MM.1S (cell line): ENCODE measurements at regions not wholly inside any gene's neighbourhood (a gene's known extent, or its start where the extent isn't known, plus 50 kb on each side); places are given as distances from the start of the nearest gene placed in this dataset.

Source experiments
- DNase-seq: peaks from one replicate; pipeline ENCODE4 v3.0.0-alpha.2; 2015
- H2AFZ ChIP-seq: fragments of 300-600 bp; sonication (generic); 2 replicates; pipeline ENCODE4 v1.6.0; 2016; ENCODE audit warnings: antibody characterized with exemption, low read length
- H3F3A ChIP-seq: fragments of 300-600 bp; sonication (generic); 2 replicates; pipeline ENCODE4 v1.6.1; 2016; ENCODE audit warnings: mild to moderate bottlenecking, antibody characterized with exemption, low read length, moderate library complexity, mixed read lengths; ENCODE audit not compliant: insufficient read depth
- H3K27ac ChIP-seq: fragments of 300-600 bp; sonication (generic); 2 replicates; pipeline ENCODE4 v1.5.1; 2016; ENCODE audit warnings: mild to moderate bottlenecking, low read length
- H3K27me3 ChIP-seq: fragments of 300-600 bp; sonication (generic); replicated peaks from 2 replicates; pipeline ENCODE4 v1.6.0; 2016; ENCODE audit warnings: low read length; ENCODE audit not compliant: insufficient read depth
- H3K36me3 ChIP-seq: fragments of 300-600 bp; sonication (generic); replicated peaks from 2 replicates; pipeline ENCODE4 v1.6.1; 2016; ENCODE audit warnings: mild to moderate bottlenecking, low read length, mixed read lengths; ENCODE audit not compliant: insufficient read depth
- H3K4me1 ChIP-seq: fragments of 300-600 bp; sonication (generic); 2 replicates; pipeline ENCODE4 v1.6.1; 2016; ENCODE audit warnings: low read length, mixed read lengths
- H3K4me2 ChIP-seq: fragments of 300-600 bp; sonication (generic); 2 replicates; pipeline ENCODE4 v1.6.0; 2016; ENCODE audit warnings: low read depth, low read length
- H3K4me3 ChIP-seq: fragments of 300-600 bp; sonication (generic); 2 replicates; pipeline ENCODE4 v1.5.1; 2016; ENCODE audit warnings: low read length, mixed read lengths
- H3K79me2 ChIP-seq: fragments of 300-600 bp; sonication (generic); 2 replicates; pipeline ENCODE4 v1.6.1; 2016; ENCODE audit warnings: mixed run types, low read length, mixed read lengths
- H3K9ac ChIP-seq: fragments of 300-600 bp; sonication (generic); 2 replicates; pipeline ENCODE4 v1.6.1; 2016; ENCODE audit warnings: low read length, mixed read lengths
- H3K9me2 ChIP-seq: fragments of 300-600 bp; sonication (generic); replicated peaks from 2 replicates; pipeline ENCODE4 v1.6.1; 2016; ENCODE audit warnings: mild to moderate bottlenecking, low read length, mixed read lengths; ENCODE audit not compliant: insufficient read depth
- H3K9me3 ChIP-seq: fragments of 300-600 bp; sonication (generic); replicated peaks from 2 replicates; pipeline ENCODE4 v1.6.1; 2016; ENCODE audit warnings: mild to moderate bottlenecking, low read length, mixed read lengths; ENCODE audit not compliant: insufficient read depth
- H4K20me1 ChIP-seq: fragments of 300-600 bp; sonication (generic); 2 replicates; pipeline ENCODE4 v1.6.1; 2016; ENCODE audit warnings: mild to moderate bottlenecking, low read length, moderate library complexity, mixed read lengths; ENCODE audit not compliant: insufficient read depth
- CTCF ChIP-seq: fragments of 300-600 bp; sonication (generic); IDR thresholded peaks from 2 replicates; pipeline ENCODE4 v1.5.1; 2016; ENCODE audit warnings: antibody characterized with exemption, low read length, mixed read lengths
- EZH2 ChIP-seq: fragments of 300-600 bp; sonication (generic); optimal IDR thresholded peaks from 2 replicates; pipeline ENCODE3; 2017; ENCODE audit warnings: low read depth, mild to moderate bottlenecking, antibody characterized with exemption, low read length, mixed read lengths
- EZH2phosphoT487 ChIP-seq: fragments of 300-600 bp; sonication (generic); IDR thresholded peaks from 2 replicates; pipeline ENCODE4 v1.6.1; 2018; ENCODE audit warnings: antibody characterized with exemption, low read length

GRCh38 chr3:106130384-106131198 lies 261.8 kb upstream of the CBLB start:
- Histone ChIP-seq H3K9me2 (no peaks in the 10 kb centered on the region), H3K4me2 (no peak overlapping the region)

DNA sequence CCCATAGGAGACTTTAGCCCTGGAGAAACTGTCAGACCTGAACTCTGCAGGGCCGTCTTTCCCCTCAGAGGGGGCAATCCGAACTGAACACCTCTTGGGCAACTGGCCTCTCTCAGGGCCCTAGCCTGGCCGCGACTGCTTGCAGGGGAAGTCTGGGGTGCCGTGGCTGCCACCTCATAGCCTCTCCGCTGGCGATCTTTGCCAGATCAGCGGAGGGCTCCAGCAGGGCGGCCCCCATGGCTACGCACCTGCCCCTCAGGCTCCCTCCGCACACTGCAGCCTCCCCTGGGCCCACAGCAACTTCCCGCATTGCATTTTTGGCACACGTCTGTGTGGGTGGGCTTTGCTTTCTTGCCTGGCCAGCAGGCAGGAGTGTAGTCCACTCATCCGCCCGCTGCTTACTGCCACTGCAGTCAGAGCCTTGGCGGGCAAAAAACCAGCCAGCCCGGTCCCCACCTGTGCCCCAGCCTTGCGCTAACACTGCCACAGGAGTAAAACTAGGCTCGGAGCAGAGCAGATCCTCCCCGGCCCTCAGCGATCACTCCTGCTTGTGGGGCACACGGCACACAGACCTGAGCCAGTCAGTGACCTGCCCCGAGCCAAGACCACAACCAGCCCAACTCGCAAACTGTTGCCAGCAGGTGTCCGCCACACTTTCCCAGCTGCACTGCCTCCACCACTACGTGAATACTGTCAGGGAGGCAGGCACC lies 266.8 kb upstream of the CBLB start:
- Histone ChIP-seq H3K9me2 (no peaks in the 10 kb centered on the region), H3K9ac (no peak overlapping the region), H3K36me3 (no peaks in the 10 kb centered on the region), H3F3A (no peaks in the 10 kb centered on the region), H3K27me3 (no peaks in the 10 kb centered on the region), H3K4me3 (no peak overlapping the region), H2AFZ (no peak overlapping the region), H3K79me2 (no peaks in the 10 kb centered on the region), H3K27ac (no peak overlapping the region), H3K9me3 (no peaks in the 10 kb centered on the region), H3K4me2 (no peak overlapping the region), H4K20me1 (no peaks in the 10 kb centered on the region; the same call in 1 of the 2 replicates), H3K4me1 (no peaks in the 10 kb centered on the region)
- no peak for TF ChIP-seq EZH2phosphoT487
- TF ChIP-seq EZH2 = no peak
- no peak for TF ChIP-seq CTCF
- no peak for DNase-seq

More at GRCh38 chr3:106130384-106131198, 261.8 kb upstream of the CBLB start:
- no peak for DNase-seq
- TF ChIP-seq EZH2 (no peak), CTCF (no peak), EZH2phosphoT487 (no peak)
- no peaks in the 10 kb centered on the region for H3K27me3 ChIP-seq
- H3K4me1 ChIP-seq = no peaks in the 10 kb centered on the region
- H3K79me2 ChIP-seq = no peaks in the 10 kb centered on the region
- H3K4me3 ChIP-seq = no peak overlapping the region
- no peaks in the 10 kb centered on the region for H3K36me3 ChIP-seq
- no peaks in the 10 kb centered on the region for H3K9me3 ChIP-seq
- no peak overlapping the region for H2AFZ ChIP-seq
- H3K27ac ChIP-seq = no peak overlapping the region
- no peaks in the 10 kb centered on the region for H4K20me1 ChIP-seq
- H3F3A ChIP-seq = no peaks in the 10 kb centered on the region
- no peak overlapping the region for H3K9ac ChIP-seq

GRCh38 chr3:106139826-106140225 lies 271.0 kb upstream of the CBLB start:
- H2AFZ ChIP-seq = no peak overlapping the region
- no peak overlapping the region for H3K4me2 ChIP-seq
- no peak overlapping the region for H3K27ac ChIP-seq
- no peak overlapping the region for H3K9ac ChIP-seq
- H3K79me2 ChIP-seq = no peaks in the 10 kb centered on the region
- H3K9me3 ChIP-seq = no peaks in the 10 kb centered on the region
- no peaks in the 10 kb centered on the region; the same call in 1 of the 2 replicates for H4K20me1 ChIP-seq
- no peaks in the 10 kb centered on the region for H3K4me1 ChIP-seq
- no peaks in the 10 kb centered on the region for H3K9me2 ChIP-seq
- no peaks in the 10 kb centered on the region for H3K27me3 ChIP-seq
- no peak for DNase-seq
- TF ChIP-seq CTCF = no peak
- no peak for TF ChIP-seq EZH2
- TF ChIP-seq EZH2phosphoT487 = no peak
- H3K4me3 ChIP-seq = no peak overlapping the region
- no peaks in the 10 kb centered on the region; the same call in 1 of the 2 replicates for H3K36me3 ChIP-seq
- H3F3A ChIP-seq = no peaks in the 10 kb centered on the region
